Endothelial cell of umbilical vein (primary cell): ENCODE measurements at regions not wholly inside any gene's neighbourhood (a gene's known extent, or its start where the extent isn't known, plus 50 kb on each side); places are given as distances from the start of the nearest gene placed in this dataset.

Source experiments
- BruUV-seq: library from RNA; stranded (reverse); fragments of 400-500 nt; replicated peaks from 2 replicates; lab custom pipeline; 2021; lab: Mats Ljungman, UMichigan
- CTCF ChIA-PET: fragments of 300-600, 350-600 bp; sonication (Branson Sonifier 250); formaldehyde crosslinking; loops from one replicate; lab custom pipeline; 2021; ENCODE audit warnings: antibody characterized with exemption, inconsistent platforms; lab: Charles Lee
- POLR2A ChIA-PET: fragments of 300-600, 350-600 bp; sonication (Branson Sonifier 250); formaldehyde crosslinking; loops from one replicate; lab custom pipeline; 2021; ENCODE audit warnings: antibody characterized with exemption, inconsistent platforms; lab: Charles Lee
- DNase-seq: peaks from one replicate; pipeline ENCODE4 v3.0.0-alpha.2; 2011; ENCODE audit warnings: low read depth, low spot score
- FAIRE-seq: peaks from 2 replicates; lab custom pipeline; 2011; peaks lifted over from hg19 to GRCh38; lab: Jason Lieb, UNC
- H2AFZ ChIP-seq: 2 replicates; pipeline ENCODE4 v1.6.0; 2012; ENCODE audit warnings: low read depth, low read length, control low read depth, inconsistent platforms
- H3K27ac ChIP-seq: 2 replicates; pipeline ENCODE4 v1.5.1; 2011; ENCODE audit warnings: low read depth, mild to moderate bottlenecking, control low read depth, low read length, moderate library complexity; ENCODE audit not compliant: insufficient read depth
- H3K27me3 ChIP-seq, 2 experiments: 2 replicates each; pipeline versions ENCODE4 v1.6.0 to v1.6.1; 2011; ENCODE audit warnings: low read length in 2 of 2, mixed read lengths in 1 of 2; ENCODE audit not compliant: control insufficient read depth in 2 of 2, insufficient read depth in 2 of 2
- H3K36me3 ChIP-seq, 2 experiments: 2 replicates in 1 of 2; 3 replicates in 1 of 2; pipeline ENCODE4 v1.5.1; 2011; ENCODE audit warnings: low read length in 2 of 2, mild to moderate bottlenecking in 1 of 2, moderate library complexity in 1 of 2; ENCODE audit not compliant: control insufficient read depth in 2 of 2, insufficient read depth in 2 of 2; ENCODE audit errors: extremely low read depth in 1 of 2
- H3K4me1 ChIP-seq: 3 replicates; pipeline ENCODE4 v1.5.1; 2011; ENCODE audit warnings: mild to moderate bottlenecking, low read length; ENCODE audit not compliant: control insufficient read depth, insufficient read depth; ENCODE audit errors: extremely low read depth
- H3K4me2 ChIP-seq: 2 replicates; pipeline ENCODE4 v1.6.1; 2011; ENCODE audit warnings: low read length, control low read depth, mixed read lengths; ENCODE audit not compliant: insufficient read depth
- H3K4me3 ChIP-seq, 3 experiments: fragments of 200-600 bp in 1 of 3; sonication (generic), shearing (Covaris generic) in 1 of 3; replicated peaks in 1 of 3; 2 replicates each; pipeline ENCODE4 v1.5.1; 2011 to 2016; ENCODE audit warnings: control low read depth in 3 of 3, low read length in 3 of 3, mild to moderate bottlenecking in 2 of 3, inconsistent platforms in 1 of 3, low read depth in 1 of 3, moderate library complexity in 1 of 3; ENCODE audit not compliant: insufficient read depth in 1 of 3
- H3K79me2 ChIP-seq: 2 replicates; pipeline ENCODE4 v1.6.0; 2012; ENCODE audit warnings: low read length, inconsistent platforms; ENCODE audit not compliant: control insufficient read depth, insufficient read depth
- H3K9ac ChIP-seq: replicated peaks from 2 replicates; pipeline ENCODE3; 2011; ENCODE audit warnings: low read length, control low read depth; ENCODE audit not compliant: insufficient read depth; ENCODE audit errors: extremely low read depth
- H3K9me1 ChIP-seq: replicated peaks from 3 replicates; pipeline ENCODE4 v1.6.0; 2011; ENCODE audit warnings: mild to moderate bottlenecking, low read length; ENCODE audit not compliant: control insufficient read depth, insufficient read depth; ENCODE audit errors: extremely low read depth
- H3K9me3 ChIP-seq: replicated peaks from 2 replicates; pipeline ENCODE4 v1.5.1; 2012; ENCODE audit warnings: low read length, inconsistent platforms; ENCODE audit not compliant: control insufficient read depth, insufficient read depth
- H4K20me1 ChIP-seq: replicated peaks from 2 replicates; pipeline ENCODE3; 2011; ENCODE audit warnings: mild to moderate bottlenecking, low read length; ENCODE audit not compliant: control insufficient read depth, insufficient read depth; ENCODE audit errors: extremely low read depth
- CTCF ChIP-seq, 2 donors: IDR thresholded peaks; 1 replicate in 1 of 2; 2 replicates in 1 of 2; pipeline ENCODE4 v1.5.1; 2011; ENCODE audit warnings: low read length in 2 of 2, mild to moderate bottlenecking in 2 of 2, moderate library complexity in 2 of 2, control low read depth in 1 of 2, inconsistent platforms in 1 of 2, low read depth in 1 of 2; ENCODE audit not compliant: insufficient read depth in 1 of 2; ENCODE audit errors: extremely low read depth in 1 of 2
- EZH2 ChIP-seq: IDR thresholded peaks from 2 replicates; pipeline ENCODE4 v1.6.1; 2012; ENCODE audit warnings: borderline replicate concordance, low read depth, mild to moderate bottlenecking, moderate library complexity, low read length, inconsistent platforms; ENCODE audit not compliant: severe bottlenecking
- FOS ChIP-seq: IDR thresholded peaks from 2 replicates; pipeline ENCODE4 v1.6.1; 2011; ENCODE audit warnings: mild to moderate bottlenecking, low read length, moderate library complexity, borderline replicate concordance; ENCODE audit not compliant: insufficient read depth
- GATA2 ChIP-seq: IDR thresholded peaks from 2 replicates; pipeline ENCODE4 v1.7.0; 2011; ENCODE audit warnings: low read depth, mild to moderate bottlenecking, moderate library complexity, mixed read lengths, low read length; ENCODE audit not compliant: insufficient read length, insufficient read depth
- JUN ChIP-seq: IDR thresholded peaks from 2 replicates; pipeline ENCODE4 v1.6.1; 2011; ENCODE audit warnings: borderline replicate concordance, low read depth; ENCODE audit not compliant: insufficient read length, insufficient read depth
- MAX ChIP-seq: IDR thresholded peaks from 2 replicates; pipeline ENCODE4 v1.6.1; 2011; ENCODE audit not compliant: insufficient read depth, insufficient read length
- MYC ChIP-seq: IDR thresholded peaks from one replicate; pipeline ENCODE4 v1.6.1; 2011; ENCODE audit warnings: mild to moderate bottlenecking, low read depth, low read length
- POLR2A ChIP-seq: IDR thresholded peaks from 2 replicates; pipeline ENCODE4 v1.6.1; 2012; ENCODE audit warnings: low read depth, mild to moderate bottlenecking, control low read depth, low read length
- POLR2AphosphoS5 ChIP-seq: IDR thresholded peaks from 2 replicates; pipeline ENCODE4 v1.6.1; 2012; ENCODE audit warnings: low read depth, mild to moderate bottlenecking, control low read depth, low read length, moderate library complexity; ENCODE audit not compliant: insufficient read depth
- dilution Hi-C: fragments of 300-500 bp; cut with MboI; formaldehyde crosslinking; loops from one replicate; pipeline ENCODE4 v1.15.0; 2019; ENCODE audit warnings: low sequenced_read_pairs; ENCODE audit not compliant: extremely low pct_ligation_motif_present
- intact Hi-C: fragments of 100-400 bp; cut with micrococcal nuclease; formaldehyde crosslinking; loops from one replicate; pipeline ENCODE4 v1.10.0; 2022

- Histone ChIP-seq H3K27ac (no peak overlapping the region), H3K27me3 (no peaks in the 10 kb centered on the region), H3K79me2 (no peaks in the 10 kb centered on the region), H3K4me2 (no peak overlapping the region), H3K9me1 (no peaks in the 10 kb centered on the region), H3K4me3 (no peak overlapping the region), H2AFZ (no peak overlapping the region), H3K4me1 (no peaks in the 10 kb centered on the region), H3K36me3 (no peaks in the 10 kb centered on the region), H3K9ac (no peak overlapping the region), H4K20me1 (no peaks in the 10 kb centered on the region), H3K9me3 (no peaks in the 10 kb centered on the region)
- no peak for TF ChIP-seq GATA2
- TF ChIP-seq POLR2A: no peak
- no peak for TF ChIP-seq POLR2AphosphoS5
- no peak for TF ChIP-seq MAX
- TF ChIP-seq EZH2: no peak
- TF ChIP-seq MYC: no peak
- TF ChIP-seq FOS: no peak
- no peak for TF ChIP-seq CTCF (IDR thresholded peaks at IDR 0.05; ENCODE audit: extremely low read depth in 1 of 2, insufficient read depth in 1 of 2, low read depth in 1 of 2, low read length in 2 of 2)
- TF ChIP-seq JUN: no peak
- no peak for FAIRE-seq
- ChIA-PET POLR2A (no interaction called here), CTCF (interaction anchor here (0.6 kb wide), 1 partner anchor 10 kb away, joined by 3 read pairs; no protein-coding TSS in a partner anchor)
- no TSS peak for BruUV-seq
- dilution Hi-C loops: no loop called here
- intact Hi-C loops: no loop called here
- no peak for DNase-seq
Measured at GRCh38 chr3:159210336-159210735, 408.5 kb downstream of the MFSD1 start.
